SIG-M5 (cell line): ENCODE measurements at regions not wholly inside any gene's neighbourhood (a gene's known extent, or its start where the extent isn't known, plus 50 kb on each side); places are given as distances from the start of the nearest gene placed in this dataset.

Experiments
- DNase-seq: peaks from one replicate; lab custom pipeline; 2025; lab: John Stamatoyannopoulos, UW

DNA sequence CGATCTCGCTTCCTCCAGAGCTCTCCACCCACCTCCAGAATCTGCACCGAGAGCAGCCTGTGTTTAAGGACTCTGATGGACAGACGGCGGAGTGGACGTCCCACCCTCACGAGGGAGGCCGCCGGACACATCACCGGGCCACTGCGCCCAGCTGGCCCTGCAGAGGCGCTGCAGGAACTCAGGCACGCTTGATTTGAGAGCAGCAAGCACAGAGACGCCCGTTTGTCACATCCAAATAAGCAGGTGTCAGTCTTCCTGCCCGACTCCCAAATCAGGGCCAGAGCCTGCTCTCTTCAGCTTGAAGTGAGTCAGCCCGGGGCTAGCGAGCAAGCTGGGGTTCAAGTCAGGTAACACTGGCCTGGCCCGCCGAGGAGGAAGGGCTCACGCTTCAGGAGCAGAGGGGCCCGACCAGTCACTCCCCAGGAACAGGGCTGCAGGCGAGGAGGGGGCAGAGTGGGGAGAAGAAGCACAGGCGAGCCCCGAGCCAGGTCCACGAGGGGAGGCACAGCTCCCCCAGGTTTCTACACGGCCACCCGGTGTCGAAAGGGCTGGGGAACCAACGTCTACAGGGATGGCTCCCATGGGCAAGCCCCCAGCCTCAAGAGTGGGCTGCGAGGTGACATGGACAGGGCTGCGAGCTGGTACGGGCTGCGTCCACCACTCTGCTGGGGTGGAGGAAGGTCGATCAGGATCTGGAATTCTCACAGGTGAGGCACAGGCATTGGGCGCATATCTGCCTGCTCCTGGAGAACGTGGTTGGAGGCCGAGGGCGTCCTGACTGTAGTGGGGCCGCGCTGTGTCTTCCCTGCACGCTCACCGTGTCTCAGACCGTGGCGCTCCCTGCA, 52.5 kb upstream of the CTDP1 start:
- no peak for DNase-seq

DNA sequence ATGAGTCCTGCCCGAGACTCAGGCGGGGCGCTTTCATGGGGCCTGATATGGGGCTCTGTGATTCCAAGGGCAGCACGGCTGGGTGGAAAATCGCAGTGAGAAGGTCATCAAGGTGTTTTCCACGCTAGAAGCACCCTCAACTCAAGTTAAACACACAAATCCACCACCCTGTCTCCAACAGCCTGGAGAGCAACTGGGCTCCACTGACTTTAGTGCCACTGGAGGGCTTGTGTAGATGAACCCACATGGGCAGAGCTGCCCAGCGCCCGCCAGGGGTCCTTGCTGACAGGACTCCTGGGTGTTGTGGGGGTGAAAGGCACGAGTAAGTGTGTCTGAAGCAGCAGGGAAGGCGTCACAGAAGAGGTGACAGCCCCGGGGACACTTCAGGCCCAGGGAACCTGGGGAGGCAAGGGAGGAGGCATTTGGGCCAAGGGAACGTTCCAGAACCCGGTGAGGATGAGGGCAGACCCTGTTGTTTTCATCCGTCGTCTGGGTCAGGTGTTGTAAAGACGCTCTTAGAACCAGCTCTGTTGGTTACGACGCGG, 51.8 kb upstream of the CTDP1 start:
- no peak for DNase-seq

GRCh38 chr18:79628416-79629248, 51.0 kb upstream of the CTDP1 start:
- DNase-seq = no peak

DNA sequence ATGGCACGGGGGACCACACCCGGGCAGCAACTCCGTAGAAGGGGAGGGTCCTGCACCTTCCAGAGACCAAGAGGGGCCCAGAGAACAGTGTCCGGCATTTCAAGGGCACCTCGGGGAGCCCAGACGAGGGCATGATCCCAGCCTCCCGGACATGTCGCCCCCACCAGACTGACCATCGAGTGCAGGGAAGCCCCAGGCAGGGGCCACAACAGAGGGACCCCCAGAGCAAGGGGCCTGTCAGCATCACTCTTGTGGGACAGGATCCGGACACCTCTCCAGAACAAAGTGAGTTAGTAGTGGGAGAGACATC, 50.4 kb upstream of the CTDP1 start:
- no peak for DNase-seq

DNA sequence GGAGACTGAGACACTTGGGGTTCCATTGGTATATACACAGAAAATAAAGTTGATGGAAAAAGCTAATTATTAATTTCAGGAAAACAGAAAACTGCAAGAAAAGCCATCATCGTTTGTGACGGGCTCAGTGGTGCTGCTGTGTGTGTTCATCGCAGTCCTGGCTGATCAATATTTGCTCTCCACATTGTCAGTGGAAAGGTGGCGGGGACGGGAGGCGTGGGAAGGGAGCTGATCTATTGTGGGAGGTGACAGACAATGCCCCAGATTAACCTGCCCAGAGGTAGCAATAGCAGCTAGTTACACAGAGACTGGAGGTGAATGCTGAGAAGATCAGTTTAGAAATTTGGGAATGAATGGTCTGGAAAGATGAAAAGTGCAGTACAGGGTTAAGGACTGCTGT, 50.0 kb upstream of the CTDP1 start:
- no peak for DNase-seq
